DMS79 treated with DMSO at 0.1 percent for 48 hours (cell line): ENCODE measurements at regions not wholly inside any gene's neighbourhood (a gene's known extent, or its start where the extent isn't known, plus 50 kb on each side); places are given as distances from the start of the nearest gene placed in this dataset.
A peak's percentile ranks its signal among the peaks of the same experiment; 100 is the strongest.
"Not testable (repeated sequence)": the region's sequence is repeated elsewhere in the genome, so short reads cannot be mapped to it uniquely, and the experiment has no call there.

ENCODE experiments used
- DNase-seq: peaks from one replicate; lab custom pipeline; 2025; lab: John Stamatoyannopoulos, UW

- DNase-seq, result not testable (repeated sequence)
These were observed 321.7 kb downstream of the ZNF674 start for GRCh38 chrX:46223499-46223898.

- DNase-seq, result no peak
These were observed 324.4 kb downstream of the ZNF674 start for GRCh38 chrX:46220822-46221221.

- no peak for DNase-seq
These were observed 326.8 kb downstream of the ZNF674 start for GRCh38 chrX:46218373-46218772.

GRCh38 chrX:46216406-46216805, 328.8 kb downstream of the ZNF674 start:
- DNase-seq, result no peak

GRCh38 chrX:46211079-46211478, 334.1 kb downstream of the ZNF674 start:
- no peak for DNase-seq

- DNase-seq, result no peak
These were observed 335.5 kb downstream of the ZNF674 start for GRCh38 chrX:46209768-46210167.

GRCh38 chrX:46209037-46209436, 336.2 kb downstream of the ZNF674 start:
- no peak for DNase-seq

- DNase-seq, result no peak
These were observed 336.9 kb downstream of the ZNF674 start for GRCh38 chrX:46208225-46208854.

- no peak for DNase-seq
These were observed 340.3 kb downstream of the ZNF674 start for GRCh38 chrX:46204721-46205422.

- DNase-seq, result no peak
These were observed 342.3 kb downstream of the ZNF674 start for GRCh38 chrX:46202733-46203514.

GRCh38 chrX:46200413-46200812, 344.8 kb downstream of the ZNF674 start:
- DNase-seq, result no peak

- DNase-seq, result no peak
These were observed 346.4 kb downstream of the ZNF674 start for GRCh38 chrX:46198858-46199257.

GRCh38 chrX:46186811-46187106, 358.5 kb downstream of the ZNF674 start:
- not testable (repeated sequence) for DNase-seq

- DNase-seq, result no peak
These were observed 359.1 kb downstream of the ZNF674 start for GRCh38 chrX:46185923-46186810.

GRCh38 chrX:46184749-46185148, 360.5 kb downstream of the ZNF674 start:
- no peak for DNase-seq

GRCh38 chrX:46180258-46180687, 364.9 kb downstream of the ZNF674 start:
- DNase-seq, result peak; percentile 82

- DNase-seq, result peak; percentile 82
These were observed 365.5 kb downstream of the ZNF674 start for GRCh38 chrX:46179748-46180147.

- no peak for DNase-seq
These were observed 366.5 kb downstream of the ZNF674 start for GRCh38 chrX:46178763-46179162.

- no peak for DNase-seq
These were observed 372.1 kb downstream of the ZNF674 start for GRCh38 chrX:46173159-46173558.

GRCh38 chrX:46171457-46171856, 373.8 kb downstream of the ZNF674 start:
- DNase-seq, result not testable (repeated sequence)

GRCh38 chrX:46169808-46170207, 375.4 kb downstream of the ZNF674 start:
- no peak for DNase-seq

- DNase-seq, result no peak
These were observed 377.0 kb downstream of the ZNF674 start for GRCh38 chrX:46168254-46168653.
